Activated CD8-positive, alpha-beta memory T cell treated with anti-CD3 and anti-CD28 coated beads, Interleukin-2, amount 50 U/mL, for 48 hours (primary cell): ENCODE measurements at regions not wholly inside any gene's neighbourhood (a gene's known extent, or its start where the extent isn't known, plus 50 kb on each side); places are given as distances from the start of the nearest gene placed in this dataset.
"Not testable (repeated sequence)": the region's sequence is repeated elsewhere in the genome, so short reads cannot be mapped to it uniquely, and the experiment has no call there.

Source experiments
- DNase-seq: peaks from one replicate; pipeline ENCODE4 v3.0.0-alpha.2; 2020

- DNase-seq = no peak
These were observed 156.8 kb upstream of the ALG10B start for GRCh38 chr12:38159591-38160317.

- DNase-seq = no peak
These were observed 156.1 kb upstream of the ALG10B start for GRCh38 chr12:38160318-38161122.

- no peak for DNase-seq
These were observed 155.2 kb upstream of the ALG10B start for GRCh38 chr12:38161123-38162000.

- no peak for DNase-seq
These were observed 154.6 kb upstream of the ALG10B start for GRCh38 chr12:38162013-38162412.

- DNase-seq = no peak
These were observed 153.7 kb upstream of the ALG10B start for GRCh38 chr12:38162708-38163441.

- no peak for DNase-seq
These were observed 153.2 kb upstream of the ALG10B start for GRCh38 chr12:38163442-38163801.

GRCh38 chr12:38166225-38166624 lies 150.3 kb upstream of the ALG10B start:
- no peak for DNase-seq

- no peak for DNase-seq
These were observed 141.0 kb upstream of the ALG10B start for GRCh38 chr12:38175538-38175937.

- DNase-seq = not testable (repeated sequence)
These were observed 133.0 kb upstream of the ALG10B start for GRCh38 chr12:38183617-38184016.

- not testable (repeated sequence) for DNase-seq
These were observed 119.3 kb upstream of the ALG10B start for GRCh38 chr12:38197286-38197685.

GRCh38 chr12:38201461-38202276 lies 114.9 kb upstream of the ALG10B start:
- no peak for DNase-seq

GRCh38 chr12:38204831-38205230 lies 111.7 kb upstream of the ALG10B start:
- no peak for DNase-seq

GRCh38 chr12:38222011-38222410 lies 94.6 kb upstream of the ALG10B start:
- DNase-seq = no peak

- not testable (repeated sequence) for DNase-seq
These were observed 78.2 kb upstream of the ALG10B start for GRCh38 chr12:38238328-38238727.

GRCh38 chr12:38253778-38254177 lies 62.8 kb upstream of the ALG10B start:
- no peak for DNase-seq

- no peak for DNase-seq
These were observed 58.2 kb upstream of the ALG10B start for GRCh38 chr12:38258411-38258810.
